Central memory CD8-positive, alpha-beta T cell (primary cell): ENCODE measurements at regions not wholly inside any gene's neighbourhood (a gene's known extent, or its start where the extent isn't known, plus 50 kb on each side); places are given as distances from the start of the nearest gene placed in this dataset.

Source experiments
- ATAC-seq: fragments of 150-1000 bp; cut with Tn5 transposase; replicated peaks from 2 replicates; pipeline ENCODE4 v1.10.0; 2022; ENCODE audit warnings: mild to moderate bottlenecking, moderate FRiP score, moderate number of reproducible peaks; ENCODE audit not compliant: poor library complexity, severe bottlenecking; ENCODE audit errors: extremely low read depth
- DNase-seq, 2 donors: peaks; one replicate each; pipeline ENCODE4 v3.0.0; 2021; ENCODE audit warnings: low spot score in 2 of 2
- H3K27ac Mint-ChIP-seq: one replicate; pipeline ENCODE4 v1.8.0; 2022; ENCODE audit warnings: low read depth, mild to moderate bottlenecking, moderate library complexity, mixed read lengths
- H3K27me3 Mint-ChIP-seq: one replicate; pipeline ENCODE4 v1.8.0; 2022; ENCODE audit warnings: mixed read lengths
- H3K36me3 Mint-ChIP-seq: one replicate; pipeline ENCODE4 v1.8.0; 2022; ENCODE audit warnings: mild to moderate bottlenecking, moderate library complexity, mixed read lengths; ENCODE audit not compliant: insufficient read depth
- H3K4me1 Mint-ChIP-seq: one replicate; pipeline ENCODE4 v1.8.0; 2022; ENCODE audit warnings: mixed read lengths
- H3K4me3 Mint-ChIP-seq: one replicate; pipeline ENCODE4 v1.8.0; 2022; ENCODE audit warnings: mild to moderate bottlenecking, moderate library complexity, mixed read lengths
- H3K9me3 Mint-ChIP-seq: one replicate; pipeline ENCODE4 v1.8.0; 2022; ENCODE audit warnings: mixed read lengths

DNA sequence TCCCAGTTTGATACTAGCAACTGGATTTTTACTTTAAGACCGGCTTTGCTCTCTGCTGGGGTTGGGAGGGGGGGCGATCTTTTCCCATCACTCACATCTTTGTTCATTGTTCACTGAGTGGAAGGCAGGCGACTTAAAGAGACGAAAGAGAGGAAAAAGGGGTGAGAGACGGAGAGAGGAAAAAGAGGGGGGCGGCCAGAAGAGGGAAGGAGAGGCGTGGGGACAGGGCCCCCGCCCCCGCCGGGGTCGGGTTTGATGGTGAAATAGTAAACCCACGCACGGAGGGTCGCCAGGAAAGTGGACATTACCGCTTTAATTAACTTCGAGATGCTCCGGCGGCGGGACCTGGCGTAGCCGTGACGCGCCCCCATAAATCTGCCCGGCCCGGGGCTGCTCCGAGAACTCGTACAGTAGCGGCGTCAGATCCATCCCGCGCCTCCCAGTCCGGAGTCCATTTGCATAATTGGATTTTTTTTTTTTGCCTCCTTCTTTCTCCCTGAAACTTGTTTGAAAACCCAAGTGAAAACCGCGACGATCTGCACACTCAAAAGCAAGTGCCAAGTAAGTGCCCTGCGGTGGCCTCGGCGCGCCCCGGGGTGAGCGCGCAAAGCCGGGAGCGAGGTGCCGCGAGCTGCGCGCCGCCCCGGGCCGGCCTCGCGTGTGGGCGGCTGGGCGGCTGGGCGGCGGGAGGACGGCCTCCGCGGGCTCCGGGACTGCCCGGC lies 143.9 kb upstream of the ZNF536 start:
- ATAC-seq (no peak), DNase-seq (no peak)
- Mint-ChIP-seq H3K4me1 (peaks cover 21% of the 10 kb centered on the region), H3K36me3 (peaks cover 7% of the 10 kb centered on the region), H3K27me3 (peaks cover 81% of the 10 kb centered on the region), H3K9me3 (peaks cover 6% of the 10 kb centered on the region), H3K4me3 (peak overlapping the region; percentile 76), H3K27ac (no peak overlapping the region)

DNA sequence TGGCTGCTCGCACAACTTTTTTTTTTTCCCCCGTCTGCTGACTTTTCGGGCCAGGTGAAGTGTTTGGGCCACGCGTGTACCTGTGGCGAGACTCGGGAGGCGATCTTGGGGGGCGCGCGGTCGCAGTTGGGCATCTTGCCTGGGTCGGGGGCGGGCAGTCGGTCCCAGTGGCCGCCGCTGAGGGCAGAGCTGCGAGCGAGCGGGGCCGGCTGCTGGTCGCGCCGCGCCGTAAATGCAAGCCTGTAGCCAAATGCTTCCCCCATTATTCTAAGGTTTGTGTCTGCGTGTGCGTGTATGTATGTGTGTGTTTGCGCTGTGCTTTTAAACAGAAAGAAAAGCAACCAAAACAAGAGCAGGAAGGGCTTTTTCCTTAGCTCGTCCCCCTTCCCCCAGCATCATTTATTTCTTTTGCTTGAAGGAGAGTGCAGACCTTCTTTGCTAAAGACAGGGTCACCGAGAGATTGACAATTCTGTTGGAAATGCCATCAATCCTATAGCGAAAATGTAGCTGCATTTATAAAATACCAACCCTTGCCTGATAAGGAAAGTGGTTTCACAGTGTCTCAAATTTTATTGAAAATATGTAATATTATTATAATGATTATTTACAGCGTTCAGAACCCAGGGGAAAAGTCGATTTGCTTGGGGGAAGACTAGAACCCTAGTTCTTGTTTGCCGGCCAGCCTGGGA lies 143.2 kb upstream of the ZNF536 start:
- ATAC-seq (no peak), DNase-seq (no peak)
- Mint-ChIP-seq H3K9me3 (peaks cover 6% of the 10 kb centered on the region), H3K27me3 (peaks cover 74% of the 10 kb centered on the region), H3K27ac (no peak overlapping the region), H3K4me1 (peaks cover 21% of the 10 kb centered on the region), H3K36me3 (peaks cover 6% of the 10 kb centered on the region), H3K4me3 (no peak overlapping the region)

DNA sequence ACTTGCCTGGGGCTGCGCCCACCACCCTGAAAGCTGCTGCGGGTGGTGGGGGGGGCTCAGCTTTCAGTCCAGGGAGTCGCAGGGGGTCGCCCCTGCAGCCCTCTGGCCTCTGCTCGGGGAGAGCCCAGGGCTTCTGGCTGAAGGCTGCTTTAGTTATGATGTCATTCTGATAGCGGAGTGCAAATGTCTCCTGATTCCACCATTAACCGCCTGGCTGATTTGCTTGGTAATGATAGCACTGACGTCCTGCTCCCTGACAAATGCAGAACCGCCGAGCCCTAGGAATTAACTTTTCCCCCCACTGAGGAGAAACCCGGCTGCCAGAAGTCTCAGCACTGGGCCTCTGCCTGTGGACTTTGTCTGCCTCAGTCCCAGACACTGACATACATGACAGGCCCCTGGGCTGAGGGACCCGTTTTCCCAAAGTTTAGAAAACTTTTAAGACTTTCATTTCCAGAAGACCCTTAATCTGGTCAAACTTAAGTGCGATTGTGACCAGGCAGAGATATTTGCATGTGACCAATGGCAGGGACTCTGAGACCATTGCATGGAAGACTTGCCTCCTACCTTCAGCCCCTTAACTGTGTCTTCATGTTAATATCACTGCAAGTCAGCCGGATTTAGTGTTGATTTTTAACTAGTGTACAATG lies 142.5 kb upstream of the ZNF536 start:
- no peak overlapping the region for H3K4me3 Mint-ChIP-seq
- peaks cover 6% of the 10 kb centered on the region for H3K9me3 Mint-ChIP-seq
- H3K4me1 Mint-ChIP-seq = peaks cover 20% of the 10 kb centered on the region
- no peak for ATAC-seq
- H3K27ac Mint-ChIP-seq = no peak overlapping the region
- H3K27me3 Mint-ChIP-seq = peaks cover 71% of the 10 kb centered on the region
- DNase-seq = no peak
- H3K36me3 Mint-ChIP-seq = peaks cover 6% of the 10 kb centered on the region

DNA sequence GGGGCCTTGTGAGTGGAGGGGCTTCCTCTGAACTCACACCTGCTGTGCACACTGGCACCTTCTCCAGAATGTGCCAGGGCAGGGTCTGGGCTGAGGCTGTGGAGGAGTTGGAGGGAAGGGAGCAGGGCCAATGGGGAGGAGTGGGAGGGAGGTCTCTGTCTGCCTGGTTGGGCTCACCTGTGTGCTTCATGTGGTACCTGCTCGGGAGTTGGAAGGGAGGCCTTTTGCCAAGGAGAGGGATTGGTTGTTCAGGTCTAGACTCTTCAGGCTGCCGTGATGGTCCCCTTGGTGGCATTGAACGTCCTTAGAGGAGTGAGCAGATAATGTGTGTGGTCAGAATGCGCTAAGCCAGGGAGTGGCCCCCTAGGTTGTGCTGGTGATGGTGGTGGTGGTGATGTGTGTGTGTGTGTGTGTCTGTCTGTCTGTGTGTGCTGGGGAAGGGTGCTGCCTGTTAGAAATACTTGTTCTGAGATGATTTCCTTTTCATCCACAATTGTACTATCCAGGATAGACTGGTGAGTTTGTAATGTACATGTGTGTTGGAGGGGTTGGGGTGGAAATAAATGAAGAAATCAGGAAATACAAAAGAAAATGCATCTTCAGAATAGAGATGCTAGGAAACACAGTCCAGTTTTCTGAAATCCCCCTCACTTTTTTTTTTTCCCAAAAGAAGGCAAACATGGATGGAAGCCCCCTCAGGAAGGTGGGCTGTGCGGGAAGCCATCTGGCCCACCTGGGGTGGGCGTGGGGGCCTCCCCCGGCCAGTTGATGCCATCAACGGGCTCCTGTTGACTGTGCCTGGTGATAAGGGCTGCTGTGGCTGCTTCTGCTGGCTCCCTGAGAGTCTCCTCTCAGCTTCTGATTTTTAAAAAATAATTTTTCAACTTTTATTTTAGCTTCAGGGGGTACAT lies 140.5 kb upstream of the ZNF536 start:
- no peak overlapping the region for H3K4me3 Mint-ChIP-seq
- DNase-seq (no peak), ATAC-seq (no peak)
- peaks cover under 1% of the 10 kb centered on the region for H3K36me3 Mint-ChIP-seq
- no peak overlapping the region for H3K27ac Mint-ChIP-seq
- H3K27me3 Mint-ChIP-seq = peaks cover 74% of the 10 kb centered on the region
- peaks cover 7% of the 10 kb centered on the region for H3K4me1 Mint-ChIP-seq
- H3K9me3 Mint-ChIP-seq = no peaks in the 10 kb centered on the region

DNA sequence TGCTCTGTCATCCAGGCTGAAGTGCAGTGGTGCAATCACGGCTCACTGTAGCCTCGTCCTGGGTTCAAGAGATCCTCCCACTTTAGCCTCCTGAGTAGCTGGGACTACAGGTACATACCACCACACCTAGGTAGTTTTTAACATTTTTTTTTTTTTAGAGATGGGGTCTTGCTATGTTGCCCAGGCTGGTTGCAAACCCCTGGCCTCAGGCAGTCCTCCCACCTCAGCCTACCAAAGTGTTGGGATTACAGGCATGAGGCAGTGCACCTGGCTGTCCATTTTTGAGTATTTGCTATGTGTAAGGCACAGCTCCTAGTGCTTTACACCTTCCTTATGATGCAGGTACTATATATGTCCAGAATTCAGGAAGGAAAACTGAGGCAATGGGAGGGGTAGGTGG lies 138.8 kb upstream of the ZNF536 start:
- ATAC-seq = no peak
- H3K27ac Mint-ChIP-seq = no peak overlapping the region
- H3K27me3 Mint-ChIP-seq = peaks cover 80% of the 10 kb centered on the region
- no peaks in the 10 kb centered on the region for H3K36me3 Mint-ChIP-seq
- H3K9me3 Mint-ChIP-seq = no peaks in the 10 kb centered on the region
- H3K4me3 Mint-ChIP-seq = no peak overlapping the region
- H3K4me1 Mint-ChIP-seq = no peaks in the 10 kb centered on the region
- no peak for DNase-seq

DNA sequence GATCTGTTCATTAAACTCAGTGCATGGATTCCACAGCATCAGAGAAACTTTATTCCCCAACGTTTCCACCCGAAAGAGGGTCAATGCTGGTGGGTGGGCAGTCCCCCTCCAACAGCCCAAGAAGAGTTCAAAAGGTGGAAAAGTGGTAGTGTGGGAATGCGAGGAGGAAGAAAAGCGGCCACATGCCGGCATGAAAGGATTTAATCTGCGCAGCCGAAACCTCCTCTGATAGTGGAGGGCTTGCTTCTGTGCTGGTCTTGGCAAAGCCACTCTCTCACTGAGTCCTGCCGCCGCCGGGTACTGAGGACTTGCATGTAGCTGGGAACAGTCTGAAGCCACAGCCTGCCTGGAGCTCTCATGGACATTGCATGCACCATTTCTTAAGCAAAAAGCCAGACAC lies 136.2 kb upstream of the ZNF536 start:
- H3K27ac Mint-ChIP-seq = no peak overlapping the region
- DNase-seq = no peak
- H3K27me3 Mint-ChIP-seq = peaks cover 76% of the 10 kb centered on the region
- H3K36me3 Mint-ChIP-seq = no peaks in the 10 kb centered on the region
- no peaks in the 10 kb centered on the region for H3K4me1 Mint-ChIP-seq
- ATAC-seq = no peak
- H3K4me3 Mint-ChIP-seq = no peak overlapping the region
- no peaks in the 10 kb centered on the region for H3K9me3 Mint-ChIP-seq

DNA sequence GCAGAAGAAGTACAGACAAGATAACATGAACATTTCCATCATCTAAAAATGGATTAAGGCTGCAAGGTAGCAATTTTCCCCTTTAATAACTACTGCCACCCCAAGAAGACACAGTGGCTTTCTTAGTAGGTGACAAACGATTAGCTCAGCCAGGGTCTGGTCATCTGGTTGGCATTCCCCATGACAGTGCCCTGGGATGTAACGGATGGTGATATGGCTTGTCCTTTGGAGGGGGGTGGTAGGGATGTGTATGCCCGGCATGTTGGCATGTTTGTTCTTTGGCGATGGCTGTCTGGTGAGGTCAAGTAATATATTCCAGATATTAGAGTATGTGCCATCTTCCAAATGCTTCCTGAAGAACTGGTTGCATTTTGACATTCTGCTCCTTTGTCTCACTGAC lies 135.6 kb upstream of the ZNF536 start:
- Mint-ChIP-seq H3K4me3 (no peak overlapping the region), H3K27ac (no peak overlapping the region), H3K36me3 (no peaks in the 10 kb centered on the region), H3K4me1 (no peaks in the 10 kb centered on the region), H3K9me3 (no peaks in the 10 kb centered on the region), H3K27me3 (peaks cover 70% of the 10 kb centered on the region)
- ATAC-seq (no peak), DNase-seq (no peak)

DNA sequence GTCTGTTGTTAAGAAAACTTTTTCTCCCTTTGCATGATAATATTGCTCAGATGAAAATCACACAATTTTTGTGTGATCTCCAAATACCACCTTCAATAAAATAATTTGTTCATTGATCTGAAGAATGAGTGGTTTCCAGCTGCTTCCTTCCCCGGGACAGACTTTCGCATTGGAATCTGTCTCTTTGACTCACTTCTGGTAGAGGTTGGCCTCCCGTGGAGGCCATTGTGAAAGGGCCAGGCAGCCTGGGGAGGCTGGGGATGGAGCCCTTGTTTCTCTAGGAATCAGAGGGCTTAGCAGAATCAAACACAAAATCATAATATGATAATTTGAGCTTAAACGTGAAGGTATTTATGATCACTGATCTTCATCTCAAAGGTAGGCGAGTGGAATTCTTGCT lies 135.0 kb upstream of the ZNF536 start:
- DNase-seq (no peak), ATAC-seq (no peak)
- Mint-ChIP-seq H3K27me3 (peaks cover 64% of the 10 kb centered on the region), H3K36me3 (no peaks in the 10 kb centered on the region), H3K27ac (no peak overlapping the region), H3K4me1 (no peaks in the 10 kb centered on the region), H3K9me3 (no peaks in the 10 kb centered on the region), H3K4me3 (no peak overlapping the region)

DNA sequence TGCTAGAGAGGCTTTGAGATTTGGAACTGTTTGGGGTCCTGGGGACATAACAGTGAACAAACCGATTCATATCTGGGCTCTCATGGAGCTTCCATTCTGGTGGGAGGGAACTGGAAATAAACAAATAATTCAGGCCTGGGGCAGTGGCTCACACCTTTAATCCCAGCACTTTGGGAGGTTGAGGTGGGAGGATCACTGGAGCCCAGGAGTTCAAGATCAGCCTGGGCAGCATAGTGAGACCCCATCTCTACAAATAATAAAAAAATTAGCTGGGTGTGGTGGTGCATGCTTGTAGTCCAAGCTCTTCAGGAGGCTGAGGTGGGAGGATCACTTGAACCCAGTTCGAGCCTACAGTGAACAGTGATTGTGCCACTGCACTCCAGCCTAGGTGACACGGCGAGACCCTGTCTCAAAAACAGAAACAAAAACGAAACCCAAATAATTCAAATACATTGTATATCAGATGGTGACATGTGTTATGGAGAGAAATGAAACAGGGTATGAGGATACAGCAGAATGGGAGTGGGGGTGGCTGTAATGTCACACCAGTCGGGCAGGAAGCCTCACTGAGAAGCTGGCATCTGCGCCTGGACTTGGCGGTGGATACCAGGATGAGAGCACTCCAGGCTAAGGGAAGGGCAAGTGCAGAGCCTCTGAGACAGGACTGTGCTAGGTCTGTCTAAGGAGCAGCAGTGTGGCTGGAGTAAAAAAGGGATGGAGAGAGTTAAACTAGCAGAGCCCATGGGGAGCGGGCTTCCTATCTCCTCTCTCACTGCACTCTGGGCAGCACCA lies 131.1 kb upstream of the ZNF536 start:
- Mint-ChIP-seq H3K27ac (no peak overlapping the region), H3K4me1 (no peaks in the 10 kb centered on the region), H3K9me3 (no peaks in the 10 kb centered on the region), H3K36me3 (no peaks in the 10 kb centered on the region), H3K27me3 (peaks cover 57% of the 10 kb centered on the region), H3K4me3 (no peak overlapping the region)
- ATAC-seq (no peak), DNase-seq (no peak)

DNA sequence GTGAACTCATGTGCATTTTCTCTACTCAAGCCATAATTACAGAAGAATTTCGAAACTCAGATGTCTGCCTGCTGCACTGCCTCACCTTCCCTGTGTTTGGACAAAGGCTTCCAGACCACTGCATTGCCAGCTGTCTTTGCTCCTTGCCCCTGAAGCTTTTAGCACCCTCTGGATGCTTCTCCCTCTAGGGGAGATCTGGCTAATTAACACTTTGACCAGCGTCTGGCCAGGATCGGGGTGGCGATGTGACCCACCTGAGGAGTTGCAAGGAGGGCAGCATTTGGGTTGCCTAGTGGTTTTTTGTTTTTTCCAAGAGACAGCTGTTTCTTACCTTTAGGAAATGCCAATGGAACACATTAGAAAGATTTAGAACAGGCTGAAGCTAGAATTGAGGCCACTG lies 127.7 kb upstream of the ZNF536 start:
- H3K27me3 Mint-ChIP-seq = peaks cover 37% of the 10 kb centered on the region
- no peak overlapping the region for H3K27ac Mint-ChIP-seq
- H3K9me3 Mint-ChIP-seq = no peaks in the 10 kb centered on the region
- no peaks in the 10 kb centered on the region for H3K36me3 Mint-ChIP-seq
- no peak overlapping the region for H3K4me3 Mint-ChIP-seq
- no peak for DNase-seq
- ATAC-seq = no peak
- H3K4me1 Mint-ChIP-seq = no peaks in the 10 kb centered on the region

DNA sequence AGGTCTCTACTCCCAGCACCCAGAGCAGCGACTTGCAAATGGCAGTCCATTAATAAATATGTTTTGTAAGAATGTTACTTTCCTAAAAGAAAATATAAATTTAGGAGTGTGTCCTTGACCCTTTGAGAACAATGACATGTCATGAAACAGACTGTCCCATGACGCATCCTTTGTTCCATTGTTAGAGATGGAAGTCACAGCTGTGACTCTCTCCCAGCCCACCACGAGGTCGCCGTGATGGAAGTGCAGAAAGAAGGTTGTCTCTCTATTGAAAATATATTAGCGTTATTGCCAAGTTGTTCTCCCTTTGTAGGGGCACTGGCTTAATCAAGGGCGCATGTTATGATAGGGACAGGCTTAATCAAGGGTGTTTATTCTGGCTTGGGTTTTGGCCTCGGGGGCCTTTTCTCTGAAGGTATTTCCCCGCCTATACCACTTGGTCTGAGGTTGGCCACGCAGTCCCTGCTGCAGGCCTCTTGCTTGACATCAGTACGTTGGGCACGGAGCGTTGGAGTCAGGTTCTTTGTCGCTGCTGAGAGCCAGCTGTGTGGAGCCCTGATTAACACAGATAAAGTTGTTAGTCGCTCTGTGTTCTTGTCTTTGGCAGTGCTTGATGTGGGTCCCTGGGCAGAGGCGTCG lies 126.7 kb upstream of the ZNF536 start:
- no peak for ATAC-seq
- no peak for DNase-seq
- Mint-ChIP-seq H3K36me3 (no peaks in the 10 kb centered on the region), H3K4me3 (no peak overlapping the region), H3K27ac (no peak overlapping the region), H3K4me1 (no peaks in the 10 kb centered on the region), H3K9me3 (no peaks in the 10 kb centered on the region), H3K27me3 (peaks cover 39% of the 10 kb centered on the region)
